ENCODE measurements at regions not wholly inside any gene's neighbourhood (a gene's known extent, or its start where the extent isn't known, plus 50 kb on each side); places are given as distances from the start of the nearest gene placed in this dataset.
"Not testable (repeated sequence)": the region's sequence is repeated elsewhere in the genome, so short reads cannot be mapped to it uniquely, and the experiment has no call there.

DNA sequence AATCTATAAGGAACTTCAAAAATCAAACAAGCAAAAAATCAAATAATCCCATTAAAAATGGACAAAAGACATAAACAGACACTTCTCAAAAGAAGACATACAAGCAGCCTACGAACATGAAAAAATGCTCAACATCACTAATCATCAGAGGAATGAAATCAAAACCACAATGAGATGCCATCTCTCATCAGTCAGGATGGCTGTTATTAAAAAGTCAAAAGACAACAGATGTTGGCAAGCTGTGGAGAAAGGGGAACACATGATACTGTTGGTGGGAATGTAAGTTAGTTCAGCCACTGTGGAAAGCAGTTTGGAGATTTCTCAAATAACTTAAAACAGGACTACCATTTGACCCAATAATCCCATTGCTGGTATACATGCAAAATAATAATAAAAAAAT, 226.4 kb downstream of the S1PR1 start:
- Mint-ChIP-seq H3K9me3 (no peaks in the 10 kb centered on the region), H3K36me3 (no peaks in the 10 kb centered on the region), H3K4me1 (ENCODE audit: low read depth in 2 of 2) (no peaks in the 10 kb centered on the region), H3K27me3 (peaks cover 2 to 14% of the 10 kb centered on the region in 2 donors), H3K4me3 (no peak overlapping the region), H3K27ac (no peak overlapping the region)
- DNase-seq (ENCODE audit: low spot score) (no peak), ATAC-seq (no peak)

GRCh38 chr1:101465941-101466340, 229.1 kb downstream of the S1PR1 start:
- no peak for ATAC-seq
- peaks cover 2 to 12% of the 10 kb centered on the region in 2 donors for H3K27me3 Mint-ChIP-seq

DNA sequence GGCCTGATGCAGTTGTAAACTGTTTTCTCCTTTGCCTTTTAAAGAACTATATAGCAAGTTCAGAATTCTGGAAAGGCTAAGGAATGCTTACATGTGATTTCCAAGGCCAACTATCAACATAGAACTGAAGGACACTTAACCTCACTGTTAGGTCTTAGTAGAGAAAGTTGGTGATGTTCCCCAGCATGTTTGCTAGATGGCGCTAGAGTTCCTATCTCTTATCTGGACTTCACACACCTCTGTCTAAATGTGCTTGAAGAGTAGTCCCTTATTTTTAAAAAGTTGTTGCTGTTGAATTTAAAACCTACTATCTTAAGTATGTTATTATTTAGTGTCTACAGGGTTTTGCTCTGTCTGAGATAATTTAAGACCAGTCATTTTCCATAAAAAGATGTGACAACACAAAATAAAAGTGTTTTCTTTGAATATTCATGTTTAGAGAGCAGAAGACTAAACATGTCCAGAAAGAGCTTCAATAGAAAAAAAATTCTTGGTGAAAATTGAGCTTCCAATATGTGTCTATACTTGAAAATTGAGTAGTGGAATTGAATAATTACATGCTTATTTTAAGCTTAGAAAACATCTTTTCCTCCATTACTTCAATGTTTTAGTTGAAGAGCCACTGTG, 237.3 kb downstream of the S1PR1 start:
- Mint-ChIP-seq H3K27ac (no peak overlapping the region), H3K4me3 (no peak overlapping the region), H3K36me3 (peaks cover 10% of the 10 kb centered on the region), H3K4me1 (ENCODE audit: low read depth in 2 of 2) (no peaks in the 10 kb centered on the region), H3K9me3 (peaks cover 10% of the 10 kb centered on the region), H3K27me3 (no peaks in the 10 kb centered on the region)
- ATAC-seq (no peak), DNase-seq (ENCODE audit: low spot score) (no peak)

More at GRCh38 chr1:101465941-101466340, 229.1 kb downstream of the S1PR1 start:
- no peak overlapping the region for H3K27ac Mint-ChIP-seq
- H3K4me3 Mint-ChIP-seq = no peak overlapping the region
- no peaks in the 10 kb centered on the region for H3K9me3 Mint-ChIP-seq
- H3K36me3 Mint-ChIP-seq = peaks cover 5% of the 10 kb centered on the region
- H3K4me1 Mint-ChIP-seq (ENCODE audit: low read depth in 2 of 2) = no peaks in the 10 kb centered on the region
- no peak for DNase-seq (ENCODE audit: low spot score)

DNA sequence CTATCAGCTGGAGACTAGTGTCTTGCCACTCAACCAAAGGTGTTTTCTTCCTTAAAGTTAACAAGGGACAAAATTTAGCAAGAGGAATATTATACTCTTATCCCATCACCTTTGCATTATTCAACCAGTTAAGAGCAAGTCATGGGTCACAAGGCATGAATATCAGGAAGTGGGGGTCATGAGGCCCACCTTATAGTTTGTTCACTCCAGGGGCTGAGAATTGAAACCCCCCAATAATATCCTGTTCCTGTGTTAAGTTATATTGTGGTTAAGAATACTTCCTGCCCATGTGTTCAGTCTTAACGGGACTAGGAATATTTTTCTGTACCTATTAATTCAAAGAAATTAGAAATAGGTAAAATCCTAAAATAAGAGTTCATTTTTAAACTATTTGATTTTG, 239.7 kb downstream of the S1PR1 start:
- DNase-seq (ENCODE audit: low spot score) = no peak
- H3K4me1 Mint-ChIP-seq (ENCODE audit: low read depth in 2 of 2) = no peaks in the 10 kb centered on the region
- peaks cover 8% of the 10 kb centered on the region for H3K9me3 Mint-ChIP-seq
- no peaks in the 10 kb centered on the region for H3K27me3 Mint-ChIP-seq
- H3K4me3 Mint-ChIP-seq = no peak overlapping the region
- H3K36me3 Mint-ChIP-seq = peaks cover 2% of the 10 kb centered on the region
- no peak overlapping the region for H3K27ac Mint-ChIP-seq
- no peak for ATAC-seq

- no peaks in the 10 kb centered on the region for H3K36me3 Mint-ChIP-seq
- H3K4me3 Mint-ChIP-seq = no peak overlapping the region
- ATAC-seq = no peak
- H3K27me3 Mint-ChIP-seq = peaks cover 0 to 5% of the 10 kb centered on the region in 2 donors
- DNase-seq (ENCODE audit: low spot score) = no peak
- no peak overlapping the region for H3K27ac Mint-ChIP-seq
- no peaks in the 10 kb centered on the region for H3K4me1 Mint-ChIP-seq (ENCODE audit: low read depth in 2 of 2)
- no peaks in the 10 kb centered on the region for H3K9me3 Mint-ChIP-seq
Observed at GRCh38 chr1:101479945-101480344, 243.1 kb downstream of the S1PR1 start.

DNA sequence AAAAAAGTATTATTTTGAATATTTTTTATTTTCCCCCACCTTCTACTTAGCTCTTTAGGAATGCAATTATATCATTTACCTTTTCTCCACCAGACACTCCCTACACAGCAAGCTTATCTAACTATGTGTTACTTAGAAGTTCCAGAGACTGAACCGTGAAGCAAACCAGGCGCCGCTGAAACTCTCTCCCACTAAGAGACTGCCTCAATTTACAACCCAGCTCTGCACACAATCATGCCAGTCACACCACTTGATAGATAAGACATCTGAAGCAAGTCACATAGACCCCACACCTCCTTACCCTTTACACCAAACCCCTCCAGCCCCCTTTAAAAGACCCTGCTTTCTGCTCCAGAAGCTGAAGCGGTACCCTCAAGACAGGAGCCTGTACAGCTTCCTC, 245.5 kb downstream of the S1PR1 start:
- peaks cover 0 to 5% of the 10 kb centered on the region in 2 donors for H3K27me3 Mint-ChIP-seq
- no peaks in the 10 kb centered on the region for H3K4me1 Mint-ChIP-seq (ENCODE audit: low read depth in 2 of 2)
- no peaks in the 10 kb centered on the region for H3K36me3 Mint-ChIP-seq
- H3K4me3 Mint-ChIP-seq = no peak overlapping the region
- DNase-seq (ENCODE audit: low spot score) = no peak
- no peaks in the 10 kb centered on the region for H3K9me3 Mint-ChIP-seq
- ATAC-seq = no peak
- H3K27ac Mint-ChIP-seq = no peak overlapping the region

DNA sequence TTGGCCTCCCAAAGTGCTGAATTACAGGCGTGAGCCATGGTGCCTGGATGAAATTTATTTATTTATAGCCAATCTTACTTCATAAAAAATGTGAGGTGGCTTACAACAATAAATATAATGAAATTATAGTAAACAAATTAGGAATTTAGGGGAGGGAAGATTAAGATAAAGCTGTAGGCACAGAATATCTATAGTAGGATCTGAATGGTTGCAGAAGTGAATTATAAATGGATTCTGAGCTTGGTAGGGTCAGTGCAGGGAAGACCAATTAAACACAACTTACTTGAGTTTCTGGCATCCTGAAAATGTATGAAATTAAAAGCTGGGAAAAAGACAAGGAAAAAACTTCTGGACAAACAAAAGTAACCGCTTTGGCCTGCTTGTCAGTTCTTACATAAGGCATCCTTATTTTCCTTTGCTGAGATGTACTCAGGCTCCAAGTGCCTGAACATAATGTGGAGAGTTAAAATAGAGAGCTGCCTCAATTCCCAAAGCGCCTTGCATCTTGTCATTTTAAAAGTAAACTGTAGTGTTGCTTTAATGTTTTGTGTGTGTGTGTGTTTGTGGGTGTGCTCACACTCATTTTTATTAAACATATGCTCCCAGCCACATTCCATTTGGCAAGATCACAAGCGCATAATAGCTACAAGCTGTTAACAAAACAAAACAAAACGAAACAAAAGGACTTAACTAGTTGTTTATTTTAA, 247.3 kb downstream of the S1PR1 start:
- ATAC-seq = no peak

DNA sequence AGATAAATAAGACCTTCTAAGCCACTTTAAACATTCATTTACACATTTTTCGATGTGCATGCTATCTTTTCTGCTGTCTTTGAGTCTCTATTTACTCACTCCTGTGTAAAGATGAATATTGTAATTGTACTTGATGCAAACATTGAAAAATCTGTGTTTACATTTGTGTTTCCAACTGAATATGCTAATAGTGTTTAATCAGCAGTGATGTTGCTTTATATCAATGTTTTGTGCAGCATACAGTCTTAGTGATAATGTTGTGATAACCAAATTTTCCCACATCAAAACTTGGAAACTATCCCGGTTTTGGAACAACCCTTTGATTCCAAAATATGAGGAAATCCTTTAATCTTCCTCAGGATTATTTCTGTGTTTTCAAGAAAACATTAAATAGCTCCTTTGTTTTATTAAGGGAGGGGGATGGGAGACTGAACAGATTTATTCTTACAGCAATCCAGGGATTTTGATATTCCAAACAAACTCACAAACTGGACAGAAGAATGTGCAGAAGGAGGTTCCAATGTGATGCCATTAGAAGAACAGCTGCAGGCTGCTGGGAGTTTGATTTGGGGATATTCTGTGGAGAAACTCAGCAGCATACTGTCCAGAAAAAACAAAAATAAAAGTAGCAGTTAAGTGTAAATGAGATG, 248.0 kb downstream of the S1PR1 start:
- Mint-ChIP-seq H3K36me3 (no peaks in the 10 kb centered on the region), H3K4me1 (ENCODE audit: low read depth in 2 of 2) (no peaks in the 10 kb centered on the region), H3K27ac (no peak overlapping the region), H3K27me3 (peaks cover under 1 to 7% of the 10 kb centered on the region in 2 donors), H3K9me3 (peaks cover 5% of the 10 kb centered on the region), H3K4me3 (no peak overlapping the region)
- DNase-seq (ENCODE audit: low spot score) (no peak), ATAC-seq (no peak)

More for the DNA sequence above, 247.3 kb downstream of the S1PR1 start:
- Mint-ChIP-seq H3K27me3 (peaks cover 0 to 7% of the 10 kb centered on the region in 2 donors), H3K27ac (no peak overlapping the region), H3K4me3 (no peak overlapping the region), H3K36me3 (no peaks in the 10 kb centered on the region), H3K9me3 (no peaks in the 10 kb centered on the region), H3K4me1 (ENCODE audit: low read depth in 2 of 2) (no peaks in the 10 kb centered on the region)
- DNase-seq (ENCODE audit: low spot score) = no peak

- Mint-ChIP-seq H3K4me1 (ENCODE audit: low read depth in 2 of 2) (no peaks in the 10 kb centered on the region), H3K4me3 (no peak overlapping the region), H3K36me3 (peaks cover 1% of the 10 kb centered on the region), H3K9me3 (peaks cover 8% of the 10 kb centered on the region), H3K27me3 (peaks cover 10 to 11% of the 10 kb centered on the region in 2 donors), H3K27ac (no peak overlapping the region)
- ATAC-seq = no peak
- no peak for DNase-seq (ENCODE audit: low spot score)
Observed at GRCh38 chr1:101485712-101486111, 248.9 kb downstream of the S1PR1 start.

- not testable (repeated sequence) for H3K9me3 Mint-ChIP-seq
Observed at GRCh38 chr1:101492144-101492543, 255.3 kb downstream of the S1PR1 start.

DNA sequence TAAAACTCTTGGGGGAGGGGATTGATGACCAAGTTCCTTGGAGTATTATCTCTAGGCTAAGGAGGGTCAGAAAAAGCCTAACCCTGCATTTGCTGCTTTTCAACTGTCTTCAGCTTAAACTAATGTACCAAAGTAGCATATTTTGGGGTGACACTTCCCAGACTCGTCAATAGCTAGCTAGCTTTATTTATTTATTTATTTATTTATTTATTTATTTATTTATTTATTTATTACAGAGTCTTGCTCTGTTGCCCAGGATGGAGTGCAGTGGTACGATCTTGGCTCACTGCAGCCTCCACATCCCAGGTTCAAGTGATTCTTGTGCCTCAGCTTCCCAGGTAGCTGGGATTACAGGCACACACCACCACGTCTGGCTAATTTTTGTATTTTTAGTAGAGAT, 257.1 kb downstream of the S1PR1 start:
- not testable (repeated sequence) for H3K4me1 Mint-ChIP-seq (ENCODE audit: low read depth in 2 of 2); DNase-seq (ENCODE audit: low spot score); ATAC-seq; H3K4me3 Mint-ChIP-seq; H3K9me3 Mint-ChIP-seq; H3K27ac Mint-ChIP-seq
- Mint-ChIP-seq H3K36me3 (peaks cover 15% of the 10 kb centered on the region), H3K27me3 (peaks cover 10 to 29% of the 10 kb centered on the region in 2 donors)

More at GRCh38 chr1:101492144-101492543, 255.3 kb downstream of the S1PR1 start:
- not testable (repeated sequence) for H3K4me3 Mint-ChIP-seq; ATAC-seq; H3K27ac Mint-ChIP-seq; DNase-seq (ENCODE audit: low spot score); H3K4me1 Mint-ChIP-seq (ENCODE audit: low read depth in 2 of 2)
- Mint-ChIP-seq H3K36me3 (peaks cover 15% of the 10 kb centered on the region), H3K27me3 (peaks cover 12 to 29% of the 10 kb centered on the region in 2 donors)

GRCh38 chr1:101496109-101496508, 259.3 kb downstream of the S1PR1 start:
- H3K27ac Mint-ChIP-seq = no peak overlapping the region
- no peaks in the 10 kb centered on the region for H3K4me1 Mint-ChIP-seq (ENCODE audit: low read depth in 2 of 2)
- peaks cover 10% of the 10 kb centered on the region for H3K36me3 Mint-ChIP-seq
- H3K9me3 Mint-ChIP-seq = no peaks in the 10 kb centered on the region
- ATAC-seq (peak in 1 of 2 donors; percentile 6), DNase-seq (ENCODE audit: low spot score) (no peak)
- peaks cover 6 to 16% of the 10 kb centered on the region in 2 donors for H3K27me3 Mint-ChIP-seq
- no peak overlapping the region for H3K4me3 Mint-ChIP-seq

- no peak overlapping the region for H3K4me3 Mint-ChIP-seq
- DNase-seq (ENCODE audit: low spot score) = no peak
- H3K4me1 Mint-ChIP-seq (ENCODE audit: low read depth in 2 of 2) = no peaks in the 10 kb centered on the region
- no peak overlapping the region for H3K27ac Mint-ChIP-seq
- no peaks in the 10 kb centered on the region for H3K27me3 Mint-ChIP-seq
- no peaks in the 10 kb centered on the region for H3K36me3 Mint-ChIP-seq
- H3K9me3 Mint-ChIP-seq = no peaks in the 10 kb centered on the region
- no peak for ATAC-seq
Observed at GRCh38 chr1:101497881-101498559, 261.2 kb downstream of the S1PR1 start.

DNA sequence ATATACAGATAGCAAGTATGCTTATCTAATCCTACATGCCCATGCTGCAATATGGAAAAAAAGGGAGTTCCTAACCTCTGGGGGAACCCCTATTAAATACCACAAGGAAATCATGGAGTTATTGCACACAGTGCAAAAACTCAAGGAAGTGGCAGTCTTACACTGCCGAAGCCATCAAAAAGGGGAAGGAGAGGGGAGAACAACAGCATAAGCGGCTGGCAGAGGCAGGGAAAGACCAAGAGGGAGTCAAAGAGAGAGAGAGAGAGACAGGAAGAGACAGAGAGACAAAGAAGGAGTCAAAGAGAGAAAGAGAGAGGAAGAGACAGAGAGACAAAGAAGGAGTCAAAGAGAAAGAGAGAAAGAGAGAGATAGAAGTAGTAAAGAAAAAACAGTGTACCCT, 267.3 kb downstream of the S1PR1 start:
- not testable (repeated sequence) for H3K27me3 Mint-ChIP-seq; H3K4me3 Mint-ChIP-seq; H3K9me3 Mint-ChIP-seq; ATAC-seq; H3K36me3 Mint-ChIP-seq; H3K4me1 Mint-ChIP-seq (ENCODE audit: low read depth in 2 of 2); DNase-seq (ENCODE audit: low spot score); H3K27ac Mint-ChIP-seq
